C4-2B (cell line): ENCODE measurements at regions not wholly inside any gene's neighbourhood (a gene's known extent, or its start where the extent isn't known, plus 50 kb on each side); places are given as distances from the start of the nearest gene placed in this dataset.

Experiments
- ZFX ChIP-seq: fragments of 450-650 bp; IDR thresholded peaks from 2 replicates; pipeline ENCODE4 v1.6.1; 2017
- TF ChIP-seq, protein P1 (sequence below): fragments of 450-650 bp; conservative IDR thresholded peaks from 2 replicates; pipeline ENCODE4 v1.5.1; 2017; ENCODE audit warnings: mild to moderate bottlenecking

DNA sequence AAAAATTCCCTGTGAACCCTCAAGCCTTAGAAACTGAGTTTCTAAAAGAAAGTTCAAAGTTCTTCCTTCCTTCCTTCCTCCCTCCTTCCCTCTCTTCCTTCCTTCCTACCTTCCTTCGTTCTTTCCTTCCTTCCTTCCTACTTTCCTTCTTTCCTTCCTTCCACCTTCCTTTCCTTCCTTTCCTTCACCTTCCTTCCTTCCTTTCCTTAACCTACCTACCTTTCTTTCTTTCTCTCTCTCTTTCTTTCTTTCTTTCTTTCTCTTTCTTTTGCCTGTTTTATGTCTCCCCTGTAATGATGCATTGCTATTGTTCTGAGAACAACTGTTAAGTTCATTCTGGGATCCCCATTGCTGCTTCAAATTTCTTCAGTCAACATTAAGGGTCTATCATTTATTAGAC is 551.1 kb downstream of the TFEC start:
- TF ChIP-seq, protein P1, sequence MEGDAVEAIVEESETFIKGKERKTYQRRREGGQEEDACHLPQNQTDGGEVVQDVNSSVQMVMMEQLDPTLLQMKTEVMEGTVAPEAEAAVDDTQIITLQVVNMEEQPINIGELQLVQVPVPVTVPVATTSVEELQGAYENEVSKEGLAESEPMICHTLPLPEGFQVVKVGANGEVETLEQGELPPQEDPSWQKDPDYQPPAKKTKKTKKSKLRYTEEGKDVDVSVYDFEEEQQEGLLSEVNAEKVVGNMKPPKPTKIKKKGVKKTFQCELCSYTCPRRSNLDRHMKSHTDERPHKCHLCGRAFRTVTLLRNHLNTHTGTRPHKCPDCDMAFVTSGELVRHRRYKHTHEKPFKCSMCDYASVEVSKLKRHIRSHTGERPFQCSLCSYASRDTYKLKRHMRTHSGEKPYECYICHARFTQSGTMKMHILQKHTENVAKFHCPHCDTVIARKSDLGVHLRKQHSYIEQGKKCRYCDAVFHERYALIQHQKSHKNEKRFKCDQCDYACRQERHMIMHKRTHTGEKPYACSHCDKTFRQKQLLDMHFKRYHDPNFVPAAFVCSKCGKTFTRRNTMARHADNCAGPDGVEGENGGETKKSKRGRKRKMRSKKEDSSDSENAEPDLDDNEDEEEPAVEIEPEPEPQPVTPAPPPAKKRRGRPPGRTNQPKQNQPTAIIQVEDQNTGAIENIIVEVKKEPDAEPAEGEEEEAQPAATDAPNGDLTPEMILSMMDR = no peak
- TF ChIP-seq ZFX = no peak
